HG03460 (cell line): ENCODE measurements at regions not wholly inside any gene's neighbourhood (a gene's known extent, or its start where the extent isn't known, plus 50 kb on each side); places are given as distances from the start of the nearest gene placed in this dataset.
A peak's percentile ranks its signal among the peaks of the same experiment; 100 is the strongest.
"Not testable (repeated sequence)": the region's sequence is repeated elsewhere in the genome, so short reads cannot be mapped to it uniquely, and the experiment has no call there.

ENCODE experiments used
- ATAC-seq: cut with Tn5 transposase; IDR thresholded peaks from one replicate; pipeline ENCODE4 v1.9.1; 2021; ENCODE audit not compliant: unreplicated experiment

- no peak for ATAC-seq
Observed at GRCh38 chr10:80697926-80698325, 160.2 kb downstream of the SH2D4B start.

DNA sequence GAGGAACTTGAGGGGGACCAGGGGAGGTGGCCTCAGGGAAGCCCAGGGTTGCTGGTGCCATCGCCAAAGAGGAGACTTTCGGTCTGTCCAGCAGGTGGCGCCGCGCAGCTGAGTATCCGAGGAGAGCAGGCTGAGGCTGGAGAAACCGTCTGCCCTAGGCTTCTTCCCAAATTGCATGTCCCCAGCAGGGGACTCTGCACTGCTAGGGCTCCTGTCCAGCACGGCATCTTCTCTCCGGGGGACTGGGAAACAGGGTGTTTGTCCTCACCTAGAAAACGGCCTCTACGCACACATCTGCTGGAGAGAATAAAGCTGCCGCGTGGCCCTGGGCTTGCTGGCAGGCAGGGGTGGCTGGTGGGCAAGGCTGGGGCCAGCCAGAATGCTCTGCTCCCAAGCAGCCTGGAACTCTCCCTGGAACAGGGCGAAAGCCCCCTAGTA, 161.9 kb downstream of the SH2D4B start:
- ATAC-seq, result peak; percentile 94

DNA sequence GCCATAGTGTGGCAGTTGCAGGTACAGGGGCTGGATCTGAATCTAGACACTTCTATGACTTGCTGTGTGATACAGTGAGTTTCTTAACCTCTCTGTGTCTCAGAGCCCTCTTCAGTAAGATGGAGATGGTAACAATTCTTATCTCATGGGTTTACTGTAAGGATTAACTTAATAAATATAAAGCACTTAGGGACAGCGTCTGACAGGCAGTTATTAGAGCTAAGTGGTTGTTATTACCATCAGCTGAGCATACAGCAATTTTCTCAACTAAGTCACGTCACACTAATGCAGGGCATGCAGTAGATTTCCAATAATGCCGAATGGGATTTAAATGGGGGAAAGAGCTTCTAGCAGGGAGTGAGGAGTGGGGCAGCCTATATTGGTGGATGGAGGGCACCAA, 162.6 kb downstream of the SH2D4B start:
- ATAC-seq, result no peak

GRCh38 chr10:80700760-80701444, 163.2 kb downstream of the SH2D4B start:
- no peak for ATAC-seq

GRCh38 chr10:80701706-80702105, 164.0 kb downstream of the SH2D4B start:
- ATAC-seq, result no peak

GRCh38 chr10:80702143-80702542, 164.4 kb downstream of the SH2D4B start:
- no peak for ATAC-seq

DNA sequence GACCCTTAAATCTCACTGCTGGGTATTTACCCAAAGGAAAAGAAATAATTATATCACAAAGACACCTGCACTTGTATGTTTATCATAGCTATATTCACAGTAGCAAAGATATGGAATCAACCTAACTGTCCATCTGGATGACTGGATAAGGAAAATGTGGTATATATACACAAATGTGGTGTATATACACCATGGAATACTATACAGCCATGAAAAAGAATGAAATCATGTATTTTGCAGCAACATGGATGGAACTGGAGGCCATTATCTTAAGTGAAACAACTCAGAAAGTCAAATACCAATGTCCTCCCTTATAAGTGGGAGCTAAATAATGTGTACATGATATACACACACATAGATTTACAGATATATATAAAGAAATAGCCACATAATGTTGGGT, 168.2 kb downstream of the SH2D4B start:
- ATAC-seq, result no peak

- no peak for ATAC-seq
Observed at GRCh38 chr10:80708185-80708584, 170.5 kb downstream of the SH2D4B start.

DNA sequence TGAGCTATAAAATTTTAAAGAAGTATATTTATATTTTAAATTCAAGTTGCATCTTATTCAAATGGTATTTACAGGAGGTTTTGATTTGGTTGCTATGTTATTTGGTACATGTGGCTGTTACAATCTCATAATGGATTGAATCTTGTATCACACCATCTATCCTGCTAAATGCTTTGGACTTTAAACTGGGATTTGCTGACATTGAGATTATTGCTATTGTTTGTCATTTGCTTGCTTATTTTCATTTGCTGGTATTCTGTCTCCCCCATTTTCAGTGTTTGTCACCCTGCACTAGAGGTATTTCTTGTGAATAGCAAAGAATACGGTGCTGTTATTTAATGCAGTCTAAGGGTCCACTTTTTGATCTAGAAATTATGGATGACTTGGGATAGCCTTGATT, 171.1 kb downstream of the SH2D4B start:
- no peak for ATAC-seq

- no peak for ATAC-seq
Observed at GRCh38 chr10:80709866-80710265, 172.2 kb downstream of the SH2D4B start.

DNA sequence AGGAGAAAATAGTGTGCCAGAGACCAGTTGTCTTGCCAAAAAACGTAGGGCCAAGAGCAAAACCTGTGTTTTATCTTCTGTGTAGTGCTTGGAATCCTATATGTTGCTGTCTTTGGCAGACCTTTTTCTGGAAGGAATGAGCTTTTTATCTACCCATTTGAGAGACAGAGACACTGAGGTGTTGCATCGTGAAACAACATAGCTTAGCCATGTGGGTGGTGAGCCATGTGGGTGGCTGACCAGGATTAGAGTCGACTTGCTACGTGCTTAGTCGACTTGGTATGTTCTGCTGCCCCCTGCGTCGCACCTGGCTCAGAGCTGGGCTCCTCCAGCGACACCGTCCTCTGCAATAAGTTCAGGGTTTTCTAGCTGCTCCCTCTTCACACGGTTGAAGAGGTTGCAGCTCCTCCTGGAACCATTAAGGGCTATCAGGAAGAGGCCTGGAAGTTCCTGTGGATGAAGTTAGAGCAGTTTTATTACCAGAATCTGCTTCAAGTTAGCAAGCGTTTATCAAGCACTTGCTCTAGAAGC, 175.8 kb downstream of the SH2D4B start:
- ATAC-seq, result no peak

DNA sequence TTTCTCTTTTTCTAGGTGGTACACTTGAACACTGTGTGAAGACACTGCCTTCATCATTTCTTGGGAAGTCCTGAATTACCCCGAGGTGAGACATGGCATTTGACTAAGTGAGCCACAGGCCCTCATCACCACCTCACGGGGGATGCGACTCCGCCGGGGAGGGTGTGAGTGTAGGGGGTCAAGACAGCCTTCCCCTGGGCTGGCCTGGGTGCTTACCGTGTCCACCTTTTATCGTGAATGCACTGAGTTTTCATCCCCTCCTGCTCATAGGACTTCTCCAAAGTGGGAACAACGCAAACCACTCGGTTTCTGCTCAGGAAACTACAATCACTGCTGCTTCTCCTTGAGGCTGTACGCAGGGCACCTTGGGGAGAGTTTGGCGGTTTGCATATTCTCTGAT, 176.9 kb downstream of the SH2D4B start:
- ATAC-seq, result no peak

GRCh38 chr10:80718024-80718423, 180.3 kb downstream of the SH2D4B start:
- ATAC-seq, result no peak

GRCh38 chr10:80719935-80720334, 182.2 kb downstream of the SH2D4B start:
- no peak for ATAC-seq

GRCh38 chr10:80720549-80720948, 182.8 kb downstream of the SH2D4B start:
- no peak for ATAC-seq

- ATAC-seq, result not testable (repeated sequence)
Observed at GRCh38 chr10:80728354-80728753, 190.7 kb downstream of the SH2D4B start.

DNA sequence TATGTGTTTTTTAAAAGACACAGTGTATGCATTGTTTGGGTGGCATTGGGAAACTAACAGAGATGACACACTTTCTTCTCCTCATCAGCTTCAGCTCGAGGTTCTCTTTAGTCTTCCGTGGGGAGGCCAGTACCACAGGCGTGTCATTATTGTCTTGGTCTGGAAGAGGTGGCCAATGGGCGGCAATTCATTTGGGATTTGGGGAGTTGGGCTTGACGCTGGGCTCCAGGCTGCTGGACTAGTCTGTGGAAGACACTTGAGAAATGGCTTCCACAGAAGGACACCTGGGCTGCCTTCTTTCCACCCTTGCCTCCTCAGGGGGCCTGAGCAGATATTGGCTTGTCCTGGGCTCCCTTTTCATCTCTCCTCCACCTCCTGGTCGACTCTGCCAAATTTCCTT, 192.2 kb downstream of the SH2D4B start:
- no peak for ATAC-seq

DNA sequence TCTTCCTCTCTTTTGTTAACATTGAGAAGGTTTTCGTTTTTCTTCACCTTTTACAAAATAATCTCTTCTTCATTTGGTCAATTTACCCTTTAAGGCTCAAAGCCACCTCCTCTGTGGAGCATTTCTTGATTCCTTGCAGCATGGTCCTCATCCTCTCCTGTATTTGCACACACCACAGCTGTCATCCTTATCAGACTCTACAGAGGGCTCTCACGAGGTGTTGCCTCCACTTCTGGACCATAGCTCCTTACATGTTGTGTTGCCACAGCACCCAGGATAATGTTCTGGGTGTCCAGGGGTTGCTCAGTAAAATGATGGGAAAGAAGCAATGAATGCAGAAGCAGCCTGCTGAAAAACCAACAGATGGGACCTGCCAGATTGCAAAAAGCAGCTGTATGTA, 192.8 kb downstream of the SH2D4B start:
- no peak for ATAC-seq

GRCh38 chr10:80734589-80734988, 196.9 kb downstream of the SH2D4B start:
- no peak for ATAC-seq

- ATAC-seq, result no peak
Observed at GRCh38 chr10:80737209-80737608, 199.5 kb downstream of the SH2D4B start.

DNA sequence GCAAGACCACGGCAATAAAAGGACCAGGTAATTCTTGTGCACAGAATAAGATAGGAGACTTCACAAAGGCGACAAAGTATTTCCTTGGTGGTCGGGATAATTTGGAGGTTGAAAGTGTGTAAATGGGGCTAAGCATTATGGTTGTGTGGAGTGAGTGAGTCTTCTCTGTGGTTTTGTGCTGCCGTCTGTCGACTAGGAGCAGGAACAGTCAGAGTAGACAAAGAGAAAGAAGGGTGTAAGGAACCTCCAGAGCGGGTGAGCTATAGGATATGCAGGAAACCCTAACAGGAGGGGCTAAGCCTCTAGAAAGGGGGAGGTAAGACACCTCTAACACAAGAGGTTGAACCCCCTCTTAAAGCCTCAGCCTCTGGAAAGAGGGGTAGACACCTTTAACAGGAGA, 201.6 kb downstream of the SH2D4B start:
- no peak for ATAC-seq

- ATAC-seq, result no peak
Observed at GRCh38 chr10:80739963-80740715, 202.4 kb downstream of the SH2D4B start.
